ENCODE measurements at regions not wholly inside any gene's neighbourhood (a gene's known extent, or its start where the extent isn't known, plus 50 kb on each side); places are given as distances from the start of the nearest gene placed in this dataset.

GRCh38 chr12:30110498-30110897, 326.8 kb upstream of the TMTC1 start:
- TF ChIP-seq CTCF (IDR thresholded peaks at IDR 0.05) (no peak), EP300 (IDR thresholded peaks at IDR 0.05) (no peak), POLR2AphosphoS5 (IDR thresholded peaks at IDR 0.05) (no peak)

All from suprapubic skin (tissue), 4 donors.